Duodenal mucosa (tissue), 2 donors: ENCODE measurements at regions not wholly inside any gene's neighbourhood (a gene's known extent, or its start where the extent isn't known, plus 50 kb on each side); places are given as distances from the start of the nearest gene placed in this dataset.

Experiments
- H3K27ac ChIP-seq: one replicate; pipeline ENCODE4 v1.7.0; 2013; ENCODE audit warnings: low read depth, low read length
- H3K27me3 ChIP-seq, 2 donors: one replicate each; pipeline ENCODE4 v1.7.0; 2013; ENCODE audit warnings: low read length in 2 of 2, control low read depth in 1 of 2; ENCODE audit not compliant: insufficient read depth in 2 of 2, control insufficient read depth in 1 of 2
- H3K36me3 ChIP-seq, 2 donors: one replicate each; pipeline ENCODE4 v1.7.0; 2013; ENCODE audit warnings: low read length in 2 of 2, control low read depth in 1 of 2; ENCODE audit not compliant: insufficient read depth in 2 of 2, control insufficient read depth in 1 of 2
- H3K4me1 ChIP-seq, 2 donors: one replicate each; pipeline ENCODE4 v1.7.0; 2013; ENCODE audit warnings: low read length in 2 of 2, control low read depth in 1 of 2; ENCODE audit not compliant: insufficient read depth in 2 of 2, control insufficient read depth in 1 of 2
- H3K4me3 ChIP-seq, 2 donors: one replicate each; pipeline ENCODE4 v1.7.0; 2013; ENCODE audit warnings: low read length in 2 of 2, low read depth in 1 of 2
- H3K9ac ChIP-seq, 2 donors: one replicate each; pipeline ENCODE4 v1.7.0; 2013; ENCODE audit warnings: low read length in 2 of 2, low read depth in 1 of 2
- H3K9me3 ChIP-seq, 2 donors: one replicate each; pipeline ENCODE4 v1.7.0; 2013; ENCODE audit warnings: low read length in 2 of 2, control low read depth in 1 of 2; ENCODE audit not compliant: control insufficient read depth in 1 of 2

DNA sequence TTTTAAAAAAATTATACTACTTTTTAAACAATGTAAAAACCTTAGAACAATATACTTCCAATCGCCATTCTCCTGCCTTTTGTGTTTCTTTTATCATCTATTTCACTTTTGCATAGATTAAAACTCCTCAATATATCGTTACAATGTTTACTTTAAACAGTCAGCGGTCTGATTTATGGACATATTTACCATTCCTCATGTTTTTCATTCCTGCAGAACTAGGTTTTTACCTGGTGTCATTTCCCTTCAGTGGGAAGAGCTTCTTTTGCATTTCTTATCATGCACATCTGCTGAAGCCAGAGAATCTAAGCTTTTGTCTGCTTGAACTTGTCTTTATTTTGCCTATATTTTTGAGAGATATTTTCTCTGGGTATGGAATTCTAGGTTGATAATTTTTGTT, 277.4 kb upstream of the PLXNA2 start:
- Histone ChIP-seq H3K9ac (no peak overlapping the region), H3K36me3 (no peaks in the 10 kb centered on the region), H3K27ac (no peak overlapping the region), H3K27me3 (no peaks in the 10 kb centered on the region), H3K4me1 (no peaks in the 10 kb centered on the region), H3K4me3 (no peak overlapping the region), H3K9me3 (no peaks in the 10 kb centered on the region)

- H3K9me3 ChIP-seq = no peaks in the 10 kb centered on the region
These were observed 278.8 kb upstream of the PLXNA2 start for GRCh38 chr1:208523007-208523406.

DNA sequence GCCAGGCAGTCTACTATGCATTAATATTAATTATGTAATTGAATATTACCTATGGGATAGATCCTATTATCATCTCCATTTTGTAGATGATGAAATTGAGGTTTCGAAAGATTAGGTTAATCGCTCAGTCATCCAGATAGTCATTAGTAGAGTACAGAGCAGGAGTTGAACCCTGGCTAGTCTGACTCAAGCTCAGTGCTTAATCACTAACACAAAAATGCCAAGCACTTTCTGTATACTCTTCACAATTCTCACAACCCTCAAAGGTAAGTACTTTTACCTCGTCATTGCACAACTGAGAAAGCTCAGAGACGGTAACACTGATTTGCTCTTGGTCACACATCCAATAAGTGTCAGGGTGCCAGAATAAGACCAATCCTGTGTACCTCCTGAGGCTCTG, 280.2 kb upstream of the PLXNA2 start:
- Histone ChIP-seq H3K27me3 (no peaks in the 10 kb centered on the region), H3K27ac (no peak overlapping the region), H3K4me3 (no peak overlapping the region), H3K36me3 (no peaks in the 10 kb centered on the region), H3K9ac (no peak overlapping the region), H3K4me1 (no peaks in the 10 kb centered on the region), H3K9me3 (no peaks in the 10 kb centered on the region)

More at GRCh38 chr1:208523007-208523406, 278.8 kb upstream of the PLXNA2 start:
- H3K4me1 ChIP-seq = no peaks in the 10 kb centered on the region
- no peak overlapping the region for H3K9ac ChIP-seq
- no peak overlapping the region for H3K27ac ChIP-seq
- H3K36me3 ChIP-seq = no peaks in the 10 kb centered on the region
- no peaks in the 10 kb centered on the region for H3K27me3 ChIP-seq
- no peak overlapping the region for H3K4me3 ChIP-seq

GRCh38 chr1:208524925-208525324, 280.7 kb upstream of the PLXNA2 start:
- no peak overlapping the region for H3K4me3 ChIP-seq
- H3K4me1 ChIP-seq = no peaks in the 10 kb centered on the region
- no peaks in the 10 kb centered on the region for H3K36me3 ChIP-seq
- H3K9me3 ChIP-seq = no peaks in the 10 kb centered on the region
- peaks cover 0 to under 1% of the 10 kb centered on the region in 2 donors for H3K27me3 ChIP-seq
- H3K27ac ChIP-seq = no peak overlapping the region
- H3K9ac ChIP-seq = no peak overlapping the region

DNA sequence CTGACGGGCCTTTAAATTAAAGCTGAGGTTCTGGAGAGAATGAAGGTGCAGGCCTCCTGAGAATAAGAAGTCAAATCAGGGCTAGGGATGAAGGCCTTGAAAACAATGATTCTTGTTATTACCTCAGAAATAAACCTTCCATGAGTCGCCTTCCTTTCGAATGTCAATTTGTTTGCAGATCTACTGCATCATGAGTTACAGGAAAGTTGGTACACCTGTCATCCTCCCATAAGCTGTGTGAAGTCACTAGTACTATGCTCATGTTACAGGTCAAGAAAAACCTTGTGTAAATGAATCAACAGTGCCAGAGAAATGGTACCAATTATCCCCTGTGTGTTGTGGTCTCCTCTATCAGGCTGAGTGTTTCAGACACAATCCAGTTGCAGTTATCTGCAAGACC, 281.2 kb upstream of the PLXNA2 start:
- no peak overlapping the region for H3K9ac ChIP-seq
- no peak overlapping the region for H3K27ac ChIP-seq
- H3K4me3 ChIP-seq = no peak overlapping the region
- H3K36me3 ChIP-seq = no peaks in the 10 kb centered on the region
- H3K9me3 ChIP-seq = no peaks in the 10 kb centered on the region
- H3K4me1 ChIP-seq = no peaks in the 10 kb centered on the region
- H3K27me3 ChIP-seq = peaks cover 0 to 4% of the 10 kb centered on the region in 2 donors

- no peak overlapping the region for H3K27ac ChIP-seq
- no peaks in the 10 kb centered on the region for H3K9me3 ChIP-seq
- peaks cover 0 to 4% of the 10 kb centered on the region in 2 donors for H3K4me1 ChIP-seq
- H3K36me3 ChIP-seq = no peaks in the 10 kb centered on the region
- peaks cover 2 to 4% of the 10 kb centered on the region in 2 donors for H3K27me3 ChIP-seq
- H3K4me3 ChIP-seq = no peak overlapping the region
- no peak overlapping the region for H3K9ac ChIP-seq
These were observed 282.5 kb upstream of the PLXNA2 start for GRCh38 chr1:208526613-208527125.

DNA sequence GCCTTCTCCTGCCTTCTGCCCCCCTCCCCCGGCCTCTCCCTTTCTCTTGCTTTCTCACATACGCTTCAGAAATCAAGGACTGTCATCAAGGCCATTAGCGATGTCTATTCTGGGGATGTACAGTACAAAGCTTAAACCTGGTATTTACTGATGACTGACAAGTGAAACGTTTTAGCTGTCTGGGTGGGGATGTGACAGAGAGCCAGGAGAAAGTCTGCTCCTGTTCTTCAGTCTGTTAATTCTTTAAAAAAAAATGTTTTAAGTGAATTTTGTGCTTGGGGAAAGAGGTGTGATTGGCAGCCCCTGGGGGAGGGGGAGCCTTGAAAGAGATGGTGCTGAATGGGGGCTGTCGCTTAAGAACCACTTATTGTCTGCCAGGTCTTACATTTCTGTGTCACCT, 283.0 kb upstream of the PLXNA2 start:
- Histone ChIP-seq H3K4me3 (no peak overlapping the region), H3K4me1 (peaks cover 0 to 4% of the 10 kb centered on the region in 2 donors), H3K36me3 (no peaks in the 10 kb centered on the region), H3K27me3 (peaks cover 2 to 4% of the 10 kb centered on the region in 2 donors), H3K9ac (no peak overlapping the region), H3K9me3 (no peaks in the 10 kb centered on the region), H3K27ac (no peak overlapping the region)

DNA sequence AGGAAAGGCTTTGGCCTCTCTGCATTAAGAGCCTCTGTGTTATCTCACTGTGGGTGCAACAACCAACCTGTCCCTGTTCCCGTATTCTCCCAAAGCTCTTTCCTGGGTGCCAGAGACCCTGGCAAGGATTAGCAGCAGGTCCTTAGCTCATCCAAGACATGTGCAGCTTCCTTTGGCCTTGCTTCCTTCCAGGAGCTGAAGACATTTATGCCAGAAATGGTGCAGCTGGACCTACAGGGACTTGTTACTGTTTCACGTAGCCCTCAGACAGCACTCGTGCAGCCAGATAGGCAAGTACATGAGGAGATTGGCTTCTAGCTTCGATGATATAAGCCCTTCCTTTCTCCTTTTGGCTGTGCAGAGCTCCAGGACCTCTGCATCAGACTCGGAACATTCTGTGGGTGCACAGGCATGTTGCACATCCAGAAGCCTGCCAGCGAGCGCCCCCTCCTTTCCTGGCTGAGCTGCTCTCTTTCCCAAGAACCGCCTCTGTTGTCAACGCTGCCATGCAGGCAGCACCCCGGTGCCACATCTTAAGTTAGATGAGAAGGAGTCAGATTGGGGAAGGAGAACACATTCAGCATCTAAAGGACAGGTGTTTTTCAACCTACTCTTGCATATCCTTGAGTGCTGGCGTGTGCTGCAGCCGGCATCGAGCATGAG, 284.5 kb upstream of the PLXNA2 start:
- H3K27me3 ChIP-seq = peaks cover 2 to 4% of the 10 kb centered on the region in 2 donors
- H3K4me3 ChIP-seq = no peak overlapping the region
- H3K27ac ChIP-seq = no peak overlapping the region
- no peaks in the 10 kb centered on the region for H3K9me3 ChIP-seq
- no peaks in the 10 kb centered on the region for H3K36me3 ChIP-seq
- H3K4me1 ChIP-seq = peaks cover 0 to 4% of the 10 kb centered on the region in 2 donors
- no peak overlapping the region for H3K9ac ChIP-seq

DNA sequence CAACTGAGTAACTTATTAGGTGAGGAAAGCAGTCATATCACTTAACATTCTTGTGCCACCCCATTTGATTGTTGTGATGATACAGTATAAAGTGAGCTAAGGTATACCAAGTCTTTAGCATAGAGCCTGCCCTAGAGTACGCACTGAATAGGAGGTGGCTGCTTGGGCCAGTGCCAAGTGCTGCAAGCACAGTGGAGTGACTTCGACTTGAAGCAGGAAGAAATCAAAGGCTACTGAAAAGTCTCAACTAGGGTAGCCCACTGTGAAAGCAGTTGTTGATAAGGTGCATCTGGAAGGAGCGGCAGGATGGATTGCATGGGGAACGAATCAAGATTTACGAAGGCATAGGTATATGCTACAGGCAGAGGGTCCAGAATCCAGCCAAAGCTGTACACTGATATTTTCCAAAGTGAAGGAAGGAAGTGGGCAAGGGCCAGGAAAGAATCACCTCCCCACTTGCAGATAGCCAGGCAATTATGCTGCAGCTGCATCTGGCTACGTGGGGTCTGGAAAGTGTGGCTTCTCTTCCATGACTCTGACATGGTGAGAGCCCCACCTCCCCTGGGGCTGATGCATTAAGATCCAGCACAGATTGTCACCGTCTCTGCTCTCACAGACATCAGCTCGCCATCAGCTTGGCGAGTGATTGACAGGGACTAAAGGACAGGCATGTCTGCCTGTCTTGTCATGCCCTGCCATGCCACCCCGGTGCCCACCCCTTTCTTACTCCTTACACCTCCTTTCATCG, 287.0 kb upstream of the PLXNA2 start:
- Histone ChIP-seq H3K4me3 (no peak overlapping the region), H3K9me3 (no peaks in the 10 kb centered on the region), H3K4me1 (peaks cover 0 to 4% of the 10 kb centered on the region in 2 donors), H3K9ac (no peak overlapping the region), H3K27me3 (peaks cover 2 to 4% of the 10 kb centered on the region in 2 donors), H3K27ac (no peak overlapping the region), H3K36me3 (no peaks in the 10 kb centered on the region)
